Right lobe of liver (tissue), 4 donors: ENCODE measurements at regions not wholly inside any gene's neighbourhood (a gene's known extent, or its start where the extent isn't known, plus 50 kb on each side); places are given as distances from the start of the nearest gene placed in this dataset.

ENCODE experiments used
- CTCF ChIP-seq, 4 donors: fragments of 200-600 bp in 3 of 4; fragments of 450-650 bp in 1 of 4; IDR thresholded peaks; one replicate each; pipeline versions ENCODE4 v1.5.1 to v1.8.0; 2016 to 2022; ENCODE audit warnings: antibody characterized with exemption in 4 of 4, mild to moderate bottlenecking in 2 of 4
- POLR2A ChIP-seq: fragments of 450-650 bp; IDR thresholded peaks from one replicate; pipeline ENCODE4 v1.6.1; 2017; ENCODE audit warnings: antibody characterized with exemption, mild to moderate bottlenecking
- donor health status: DM: no; HTN: no; CAD: no.
- donor health status: DM: no; HTN: no; CAD: no.
- donor health status: DM: no; HTN: yes; CAD: no.

GRCh38 chr6:55047451-55048044 is 126.8 kb upstream of the HCRTR2 start:
- TF ChIP-seq CTCF (IDR thresholded peaks at IDR 0.05) (no peak), POLR2A (no peak)
